ENCODE measurements at regions not wholly inside any gene's neighbourhood (a gene's known extent, or its start where the extent isn't known, plus 50 kb on each side); places are given as distances from the start of the nearest gene placed in this dataset.

DNA sequence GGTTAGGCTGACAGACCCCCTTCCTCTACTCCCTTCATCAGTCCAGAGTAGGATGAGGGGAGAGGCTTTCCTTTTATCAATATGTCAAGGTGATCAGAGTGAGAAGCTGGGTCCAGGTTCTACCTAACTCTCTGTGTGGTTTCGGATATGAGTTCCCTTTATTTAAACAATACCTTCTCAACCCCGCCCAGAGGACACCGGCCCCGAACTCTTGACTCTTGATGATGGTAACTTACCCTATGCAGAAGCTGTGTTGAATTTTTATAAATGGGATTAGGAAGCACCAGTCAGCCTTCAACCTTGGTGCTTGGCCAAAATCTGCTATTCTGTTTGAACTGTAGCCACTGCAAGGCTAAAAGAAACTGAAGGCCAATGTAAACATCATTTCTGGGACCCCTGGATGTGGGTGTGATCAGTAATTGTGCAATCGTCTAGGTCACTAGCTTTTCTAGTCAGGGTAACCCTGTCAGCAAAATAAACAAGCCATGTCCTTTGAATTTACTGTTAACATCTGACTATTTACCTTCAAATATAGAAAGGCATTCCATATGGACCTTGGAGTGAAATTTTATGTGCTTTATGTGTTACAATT, 398.3 kb downstream of the SEC16B start:
- no peak for DNase-seq (ENCODE audit: low spot score)

DNA sequence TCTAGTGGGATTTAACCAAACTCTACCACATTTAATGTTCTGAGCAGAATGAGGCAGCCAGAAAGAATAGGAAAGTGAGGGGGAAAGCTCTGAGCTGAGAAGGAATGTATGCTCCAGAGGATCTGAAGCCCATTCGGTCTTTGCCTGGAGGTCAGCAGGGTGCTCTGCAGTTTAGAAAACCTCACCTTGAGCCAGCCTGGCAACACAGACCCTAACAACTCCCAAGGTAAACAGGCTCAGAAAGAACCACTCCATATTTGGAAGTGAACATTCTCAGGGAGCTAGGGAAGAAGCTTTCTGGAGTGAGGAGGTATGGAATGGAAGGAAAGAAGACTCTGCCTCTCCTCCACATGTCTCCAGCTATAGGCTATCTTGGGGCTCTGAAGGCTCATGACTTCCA, 398.8 kb downstream of the SEC16B start:
- DNase-seq (ENCODE audit: low spot score) = no peak

DNA sequence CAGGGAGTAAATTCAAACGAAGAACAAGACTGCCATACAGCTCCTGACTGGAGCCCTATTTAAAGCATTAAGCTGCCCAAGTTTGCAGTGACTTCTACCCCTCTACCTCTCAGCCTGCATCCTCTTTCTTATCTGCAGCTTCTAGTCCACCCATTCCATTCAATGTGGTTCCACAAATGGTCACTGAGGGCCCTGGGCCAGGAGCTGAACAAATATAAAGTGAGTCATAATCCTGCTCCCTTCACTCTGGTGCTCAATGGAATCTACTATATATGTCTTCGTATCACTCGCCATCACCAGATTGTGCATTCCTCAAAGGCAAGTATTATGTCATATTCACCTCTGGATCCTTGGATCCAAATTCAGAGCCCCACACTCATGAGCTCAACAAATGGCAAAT, 398.7 kb downstream of the BRINP2 start:
- DNase-seq (ENCODE audit: low spot score) = no peak

DNA sequence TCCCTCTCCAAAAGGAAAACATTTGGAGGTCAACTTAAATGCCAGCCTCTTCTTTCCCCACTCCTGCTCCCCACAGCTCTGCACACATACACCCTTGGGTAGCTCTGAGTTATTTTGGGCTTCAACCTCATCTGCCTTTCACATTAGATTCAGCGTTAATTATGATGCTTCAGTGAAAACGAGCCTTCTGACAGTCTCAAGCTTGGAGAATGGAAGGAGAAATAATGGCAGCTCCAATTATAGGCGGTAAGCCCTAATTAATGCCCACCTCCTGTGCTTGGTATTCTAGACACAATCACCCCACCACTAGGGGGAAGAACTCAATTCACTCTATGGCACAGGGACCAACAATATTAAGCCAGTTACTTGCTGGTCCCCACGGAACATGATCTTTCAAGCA, 397.9 kb downstream of the BRINP2 start:
- DNase-seq (ENCODE audit: low spot score) = no peak

DNA sequence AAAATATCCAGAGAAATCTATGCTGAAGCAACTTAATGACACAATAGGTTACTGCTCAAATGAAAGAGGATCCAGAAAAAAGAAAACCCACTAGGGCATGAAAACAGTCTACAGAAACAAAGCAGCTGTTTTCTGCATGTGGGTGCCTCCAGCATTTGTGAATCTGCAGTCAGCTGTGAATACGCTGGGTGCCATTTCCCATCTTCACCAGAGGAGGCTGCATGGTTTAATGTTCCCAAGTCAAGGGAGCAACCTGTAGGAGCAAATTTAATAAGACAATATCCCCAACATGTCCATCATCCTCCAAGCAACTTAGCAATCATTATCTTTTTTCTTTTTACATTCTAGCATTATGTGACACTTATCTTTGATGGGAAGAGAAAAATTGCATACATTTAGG, 396.6 kb downstream of the BRINP2 start:
- DNase-seq (ENCODE audit: low spot score) = no peak

DNA sequence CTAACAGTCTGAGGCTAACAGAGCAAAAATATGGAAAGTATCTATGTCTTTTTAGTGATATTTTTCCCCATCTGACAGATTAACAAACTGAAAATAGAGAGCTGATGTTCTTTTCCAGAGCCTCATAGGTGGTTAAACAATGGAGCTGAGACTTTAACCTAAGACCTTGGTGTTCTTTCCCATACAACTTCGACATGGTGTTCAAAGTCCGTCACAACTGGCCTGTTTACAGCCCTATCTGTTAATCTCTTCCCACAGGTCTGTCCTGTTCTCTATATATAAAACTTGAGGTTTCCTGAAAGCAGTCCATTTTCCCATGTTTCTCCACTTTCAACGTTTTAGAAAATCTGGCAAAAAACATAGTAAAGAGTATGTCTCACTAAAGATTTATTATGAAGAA, 395.7 kb downstream of the BRINP2 start:
- DNase-seq (ENCODE audit: low spot score) = no peak

DNA sequence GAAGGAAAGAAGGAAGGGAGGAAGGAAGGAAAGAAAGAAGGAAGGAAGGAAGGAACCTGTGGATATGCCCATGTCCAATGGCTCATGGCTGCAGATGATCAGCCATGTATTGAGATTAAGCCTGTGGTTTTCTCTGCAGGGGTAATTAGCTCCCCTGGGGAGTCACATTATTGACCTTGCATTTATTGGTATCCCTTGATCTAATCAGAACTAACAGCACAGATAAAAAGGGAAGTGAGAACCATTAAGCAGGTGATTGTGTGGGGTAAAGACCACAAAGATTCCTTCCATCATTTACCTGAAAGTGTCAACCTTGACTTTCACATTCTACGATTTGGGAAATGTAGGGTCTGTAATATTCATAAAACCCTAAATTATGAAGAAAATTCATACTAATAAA, 390.7 kb downstream of the BRINP2 start:
- DNase-seq (ENCODE audit: low spot score) = no peak

DNA sequence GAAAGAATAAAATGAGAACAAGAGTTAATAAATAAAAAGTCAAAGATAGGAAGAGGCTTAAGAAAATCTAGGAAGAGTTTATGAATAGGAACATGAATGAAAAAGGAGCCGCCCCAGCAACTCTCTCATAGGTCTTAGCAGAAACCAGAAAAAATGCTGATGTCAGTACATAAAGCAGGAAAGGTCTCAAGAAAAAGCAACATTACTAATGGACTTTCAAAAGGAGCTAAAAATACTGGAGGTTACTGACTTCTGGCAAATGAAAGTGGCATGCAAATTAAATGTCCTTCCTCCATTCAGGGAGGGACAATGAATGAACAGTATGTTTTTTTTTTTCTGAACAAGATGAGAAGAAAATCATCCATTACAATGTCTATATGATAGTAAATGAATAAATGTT, 387.6 kb downstream of the BRINP2 start:
- DNase-seq (ENCODE audit: low spot score) = no peak

DNA sequence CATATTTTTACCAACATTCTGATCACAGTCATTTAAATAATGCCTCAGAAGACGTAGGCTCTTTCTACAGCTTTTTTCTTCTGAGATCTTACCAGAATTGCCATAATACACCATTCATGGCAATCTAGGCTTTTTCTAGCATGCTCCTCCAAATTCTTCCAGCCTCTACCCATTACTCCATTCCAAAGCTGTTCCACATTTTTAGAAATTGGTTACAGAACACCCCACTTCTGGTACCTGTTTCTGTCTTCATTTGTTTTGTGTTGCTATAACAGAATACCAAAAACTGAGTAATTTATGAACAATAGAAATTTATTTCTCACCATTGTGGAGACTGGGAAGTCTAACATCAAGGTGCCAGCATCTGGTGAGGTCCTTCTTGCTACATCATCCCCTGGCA, 385.4 kb downstream of the BRINP2 start:
- DNase-seq (ENCODE audit: low spot score) = no peak

DNA sequence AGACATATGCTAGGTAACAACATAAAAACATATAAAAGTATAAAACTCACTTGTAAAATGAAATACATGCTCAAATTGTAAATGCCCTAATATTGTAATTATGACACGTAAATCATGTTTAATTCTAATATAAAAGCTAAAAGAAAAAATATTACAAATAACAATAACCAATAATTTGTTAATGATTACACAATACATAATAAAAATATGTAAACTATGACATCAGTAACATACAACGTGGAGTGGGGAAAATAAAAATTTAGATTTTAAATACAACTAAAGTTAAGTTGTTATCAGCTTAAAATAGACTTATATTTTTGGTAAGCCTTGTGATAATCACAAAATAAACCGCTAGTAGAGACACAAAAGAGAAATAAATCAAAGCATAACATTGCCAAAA, 376.4 kb downstream of the BRINP2 start:
- no peak for DNase-seq (ENCODE audit: low spot score)

DNA sequence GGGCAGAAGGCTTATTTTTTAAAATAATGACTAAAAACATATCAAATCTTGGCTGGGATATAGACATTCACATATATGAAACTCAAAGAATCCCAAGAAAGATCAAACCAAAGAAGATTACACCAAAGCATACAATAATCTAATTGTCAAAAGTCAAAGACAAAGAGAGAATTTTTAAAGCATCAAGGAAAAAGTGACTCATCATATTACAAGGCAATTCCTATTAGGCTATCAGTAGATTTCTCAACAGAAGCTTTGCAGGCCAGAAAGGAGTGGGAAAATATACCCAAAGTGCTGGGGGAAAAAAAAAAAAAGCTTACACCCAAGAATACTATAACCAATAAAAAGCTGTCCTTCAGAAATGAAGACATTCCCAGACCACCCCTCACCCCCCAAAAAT, 375.6 kb downstream of the BRINP2 start:
- no peak for DNase-seq (ENCODE audit: low spot score)

DNA sequence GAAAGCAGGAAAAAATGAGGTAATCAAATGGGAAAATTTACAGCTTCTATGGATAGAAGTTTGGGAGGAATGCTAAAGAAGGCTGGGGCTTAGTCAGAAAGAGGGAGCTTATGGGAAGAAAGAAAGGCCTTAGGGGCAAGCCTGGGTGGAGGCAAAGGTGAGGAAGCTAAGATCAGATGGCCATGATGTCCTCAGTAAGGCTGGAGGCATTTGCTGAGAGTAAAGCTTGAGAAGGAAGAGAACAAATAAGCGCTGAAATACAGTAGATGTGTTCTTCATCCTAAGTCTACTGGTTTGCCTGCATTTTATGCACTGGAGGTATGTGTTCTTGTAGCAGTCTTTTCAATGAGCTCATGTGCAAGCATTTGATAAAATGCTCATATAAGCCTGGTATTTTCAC, 355.4 kb downstream of the BRINP2 start:
- DNase-seq (ENCODE audit: low spot score) = no peak

DNA sequence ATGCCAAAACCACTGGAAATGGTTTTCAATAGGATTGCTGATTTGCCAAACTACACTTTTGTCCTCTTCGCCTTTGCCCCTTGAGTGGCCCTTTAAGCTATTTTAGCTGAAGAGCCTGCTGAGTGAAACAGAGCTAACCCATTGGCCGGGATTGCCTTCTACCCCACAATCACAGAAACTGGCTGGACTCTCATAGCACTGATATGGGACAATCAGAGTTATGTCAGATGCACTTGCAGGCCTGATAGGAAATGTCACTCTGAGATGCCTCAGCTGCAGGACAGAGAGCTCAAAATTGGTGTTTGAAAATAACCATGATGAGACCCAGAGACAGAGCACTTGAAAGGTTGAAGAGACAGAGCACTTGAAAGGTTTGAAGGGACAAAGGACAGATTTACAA, 354.4 kb downstream of the BRINP2 start:
- no peak for DNase-seq (ENCODE audit: low spot score)

DNA sequence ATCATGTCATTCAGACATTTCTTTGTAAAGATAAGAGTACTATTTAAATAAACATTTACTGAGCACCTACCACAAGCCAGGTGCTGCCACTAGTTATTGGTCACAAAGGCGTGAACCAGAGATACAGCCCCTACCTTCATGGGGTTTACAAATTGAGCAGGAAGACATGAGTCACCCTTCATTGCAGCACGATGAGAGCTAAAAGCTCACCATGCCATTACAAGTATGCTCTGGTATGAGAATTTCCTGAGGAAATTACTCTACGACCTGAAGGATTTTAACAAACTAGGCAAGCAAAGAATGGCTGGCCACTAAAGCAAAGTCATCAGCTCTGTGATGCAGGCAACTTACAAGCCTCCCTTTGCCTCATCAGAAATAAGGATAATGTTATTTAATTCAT, 346.8 kb downstream of the BRINP2 start:
- no peak for DNase-seq (ENCODE audit: low spot score)

DNA sequence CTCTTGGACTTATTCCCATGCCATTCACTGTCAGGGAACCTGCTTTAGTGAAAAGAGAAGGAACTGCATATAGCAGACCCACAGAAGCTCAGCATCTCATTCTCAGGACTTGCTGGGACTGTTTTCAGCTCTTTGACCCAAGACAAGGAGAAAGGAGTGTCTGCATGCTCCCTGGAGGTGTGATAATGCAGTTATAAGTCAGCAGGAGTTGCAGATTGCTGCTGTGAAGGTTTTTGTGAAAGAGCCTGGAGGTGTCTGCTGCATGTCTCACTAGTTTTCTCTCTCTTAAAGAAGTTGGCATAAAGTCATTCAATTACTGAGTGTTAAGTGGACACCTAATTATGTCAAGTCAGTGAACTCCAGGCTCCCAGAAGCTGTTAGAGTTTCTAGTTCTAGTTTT, 343.4 kb downstream of the BRINP2 start:
- no peak for DNase-seq (ENCODE audit: low spot score)

DNA sequence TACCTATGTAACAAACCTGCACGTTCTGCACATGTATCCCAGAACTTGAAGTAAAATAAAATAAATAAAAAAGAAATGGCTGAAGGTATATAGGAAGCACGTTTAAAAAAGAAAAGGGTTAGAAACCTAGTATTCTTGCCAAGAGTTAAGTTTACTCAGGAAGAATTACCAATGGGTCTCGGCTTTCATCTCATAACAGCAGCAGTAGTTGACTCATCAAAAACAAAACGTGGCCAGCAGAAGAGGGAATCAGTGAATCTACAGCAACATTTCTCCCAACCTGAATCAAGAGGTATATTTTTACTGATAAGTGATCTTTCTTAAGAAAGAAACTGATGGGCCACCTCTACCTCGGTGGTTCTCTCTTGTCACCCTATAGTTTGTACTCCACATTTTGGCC, 340.3 kb downstream of the BRINP2 start:
- DNase-seq (ENCODE audit: low spot score) = no peak

DNA sequence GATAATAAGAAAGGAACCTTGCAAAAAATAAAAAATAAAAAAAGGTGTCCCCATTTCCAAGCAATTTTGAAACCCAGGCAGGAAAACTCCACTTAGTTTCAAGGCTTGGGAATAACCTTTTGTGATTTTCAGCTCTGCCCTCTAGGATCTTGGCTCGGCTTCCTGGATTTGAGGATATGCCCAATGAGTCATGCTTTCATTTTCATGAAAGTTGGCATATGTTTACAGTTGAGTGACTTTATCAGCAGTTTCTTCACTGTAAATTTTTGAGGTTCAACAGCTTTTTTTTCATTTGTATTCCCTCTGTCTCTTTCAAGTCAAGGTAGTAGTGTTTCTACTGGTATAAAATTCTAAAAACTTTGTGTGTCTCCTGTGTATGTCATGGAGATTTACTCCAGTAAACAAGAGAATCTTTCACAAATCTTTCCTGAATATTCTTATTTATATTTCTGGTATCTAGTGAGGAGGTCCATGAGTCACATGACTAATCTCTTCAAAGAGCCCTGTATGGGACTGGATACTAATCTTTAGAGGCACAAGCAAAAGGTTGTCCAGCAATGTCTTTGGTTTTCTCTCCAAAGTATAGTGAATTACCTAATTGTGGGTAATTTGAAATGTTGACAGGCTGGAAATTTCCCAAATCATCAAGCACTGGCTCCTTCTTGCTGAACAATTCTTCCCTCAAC, 335.3 kb downstream of the BRINP2 start:
- DNase-seq (ENCODE audit: low spot score) = no peak

DNA sequence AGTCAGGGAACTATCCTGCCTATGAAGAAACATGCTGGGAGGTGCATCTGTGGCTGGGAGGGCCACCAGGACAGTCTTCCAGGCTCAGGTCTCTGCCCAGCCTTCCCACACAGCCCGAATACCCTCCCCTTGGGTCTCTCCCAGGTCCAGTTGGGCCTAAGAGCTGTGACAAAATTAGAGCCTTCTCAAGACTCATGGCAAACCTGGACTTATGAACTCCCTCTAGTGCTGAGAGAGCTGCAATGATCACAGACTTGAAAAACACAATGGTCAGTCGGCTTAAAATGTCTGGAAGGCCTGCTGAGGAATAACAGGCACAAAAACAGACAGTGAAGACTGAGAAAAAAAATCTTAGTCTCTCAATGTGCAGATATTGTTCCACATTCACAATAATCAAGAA, 325.1 kb downstream of the BRINP2 start:
- DNase-seq (ENCODE audit: low spot score) = no peak

DNA sequence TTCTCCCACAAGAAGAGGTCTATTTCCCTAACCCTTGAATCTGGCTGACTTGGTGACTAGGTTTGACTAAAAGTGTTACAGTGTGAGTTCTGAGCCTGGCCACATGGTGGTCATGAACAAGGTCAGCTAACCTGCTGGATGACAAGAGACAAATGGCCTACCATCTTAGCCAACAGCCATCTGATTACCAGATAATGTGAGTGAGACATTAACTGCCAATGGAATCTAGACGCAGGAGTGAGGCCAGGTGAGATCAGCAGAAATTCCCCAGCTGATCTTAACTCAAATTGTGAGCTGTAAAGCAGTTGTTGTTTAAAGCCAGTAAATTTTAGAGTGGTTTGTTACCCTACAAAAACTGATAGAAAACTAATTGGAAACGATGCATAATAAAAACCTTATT, 320.0 kb downstream of the BRINP2 start:
- no peak for DNase-seq (ENCODE audit: low spot score)

DNA sequence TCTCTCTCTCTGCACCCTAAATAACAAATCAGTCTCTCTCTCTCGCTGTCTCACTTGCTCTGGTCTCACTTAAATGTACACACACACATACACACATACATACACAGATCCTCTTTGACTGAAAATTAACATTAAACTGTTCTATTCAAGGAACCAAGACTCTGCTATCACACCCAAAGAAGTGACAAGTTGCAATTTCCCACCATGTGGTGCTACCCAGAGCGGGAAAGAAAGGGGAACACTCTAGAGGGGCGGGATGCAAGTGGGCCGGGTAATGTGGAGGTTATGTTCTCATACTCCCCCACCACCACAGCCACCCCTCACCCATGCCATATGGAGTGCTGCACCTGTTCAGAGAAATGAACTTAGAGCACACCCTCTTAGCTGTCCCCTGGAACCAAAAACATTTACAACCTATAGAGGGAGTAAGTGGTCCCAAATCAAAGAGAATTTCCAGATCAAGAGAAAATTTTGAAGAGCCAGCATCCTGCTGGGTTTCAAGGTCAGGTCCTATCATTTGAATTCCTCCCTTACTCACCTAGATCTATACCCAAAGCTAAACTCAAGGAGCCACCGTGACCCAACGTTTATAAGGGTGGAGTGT, 319.4 kb downstream of the BRINP2 start:
- DNase-seq (ENCODE audit: low spot score) = no peak

DNA sequence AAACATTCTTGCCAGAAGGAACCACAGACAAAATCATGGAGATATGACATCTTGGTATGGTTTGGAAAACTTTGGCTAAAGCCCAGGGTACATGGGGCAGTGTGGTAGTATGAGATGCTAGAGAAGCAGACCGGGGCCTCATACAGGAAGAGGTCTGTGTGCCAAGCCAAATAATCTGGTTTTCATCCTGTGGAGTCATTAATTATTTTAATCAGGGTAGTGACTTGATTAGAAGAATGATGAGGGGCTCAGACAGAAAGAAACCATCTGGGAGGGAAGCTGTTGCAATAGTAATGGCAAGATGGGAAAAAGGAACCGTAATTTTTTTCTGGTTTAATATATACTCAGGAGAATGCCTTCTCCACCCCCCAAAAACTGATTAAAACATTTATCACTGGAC, 318.0 kb downstream of the BRINP2 start:
- DNase-seq (ENCODE audit: low spot score) = no peak

DNA sequence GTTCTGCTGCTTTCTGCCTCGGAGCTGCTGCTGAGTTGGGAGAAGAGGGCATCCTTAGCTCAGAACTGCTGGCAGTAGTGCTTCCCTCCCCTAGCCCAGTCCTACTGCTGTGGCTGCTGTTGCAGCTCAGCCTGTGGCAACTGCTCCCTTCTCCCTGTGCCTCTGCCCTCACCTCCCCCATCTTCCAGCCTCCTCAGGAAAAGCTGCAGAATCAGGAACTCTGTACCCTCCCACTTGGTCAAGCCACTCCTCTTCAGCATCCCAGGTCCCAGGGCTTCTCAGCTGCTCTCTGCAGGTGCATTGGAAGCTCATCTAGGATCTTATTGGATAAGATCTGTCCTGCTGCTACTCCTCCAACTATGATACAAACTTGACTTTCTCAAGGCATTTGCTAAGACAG, 316.7 kb downstream of the BRINP2 start:
- DNase-seq (ENCODE audit: low spot score) = no peak

DNA sequence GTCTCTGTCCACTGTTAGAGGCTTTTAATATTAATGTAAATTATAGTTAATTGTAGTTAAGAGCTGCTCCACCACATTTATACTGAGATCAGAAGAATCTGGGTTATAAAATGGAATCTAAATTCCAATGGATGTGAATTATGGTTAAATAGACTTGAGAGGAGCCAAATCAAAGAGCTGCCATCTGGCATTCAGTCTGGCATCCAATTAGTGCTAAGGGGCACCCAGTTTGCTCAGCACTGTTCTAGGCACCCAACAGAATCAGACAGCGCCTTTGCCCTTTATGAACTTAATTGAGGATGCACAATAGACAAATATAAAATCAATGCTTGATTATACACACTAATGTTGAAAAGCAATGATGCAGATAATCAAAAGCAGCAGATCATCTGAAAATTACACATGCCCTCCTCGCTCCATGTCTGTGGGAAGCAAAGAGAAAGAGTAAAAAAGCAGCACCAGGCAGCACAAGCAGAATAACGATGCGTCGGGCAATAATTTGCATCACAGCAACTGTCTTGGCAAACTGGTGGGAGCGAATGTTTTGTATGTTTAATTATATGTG, 310.1 kb downstream of the BRINP2 start:
- no peak for DNase-seq (ENCODE audit: low spot score)

DNA sequence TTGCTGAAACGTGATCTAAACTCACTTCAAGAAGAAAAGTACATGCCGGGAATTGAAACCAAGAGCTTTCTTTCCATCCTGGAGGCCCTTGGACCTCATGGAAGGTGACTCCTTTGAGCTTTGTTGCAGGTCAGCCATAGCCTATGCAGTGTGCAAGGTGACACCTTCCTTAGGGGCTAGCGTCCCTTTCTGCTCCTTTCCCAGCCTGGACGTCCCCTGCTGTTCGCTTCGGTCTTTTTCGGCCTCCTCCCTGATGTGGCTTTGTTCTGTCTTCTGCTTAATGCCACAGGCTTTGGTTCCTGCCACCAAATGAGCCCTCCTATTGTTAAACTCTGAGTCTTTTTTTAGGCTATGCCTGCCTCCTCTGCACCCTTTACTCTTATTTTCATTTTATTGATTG, 308.8 kb downstream of the BRINP2 start:
- DNase-seq (ENCODE audit: low spot score) = no peak
